ENCODE measurements at regions not wholly inside any gene's neighbourhood (a gene's known extent, or its start where the extent isn't known, plus 50 kb on each side); places are given as distances from the start of the nearest gene placed in this dataset.

DNA sequence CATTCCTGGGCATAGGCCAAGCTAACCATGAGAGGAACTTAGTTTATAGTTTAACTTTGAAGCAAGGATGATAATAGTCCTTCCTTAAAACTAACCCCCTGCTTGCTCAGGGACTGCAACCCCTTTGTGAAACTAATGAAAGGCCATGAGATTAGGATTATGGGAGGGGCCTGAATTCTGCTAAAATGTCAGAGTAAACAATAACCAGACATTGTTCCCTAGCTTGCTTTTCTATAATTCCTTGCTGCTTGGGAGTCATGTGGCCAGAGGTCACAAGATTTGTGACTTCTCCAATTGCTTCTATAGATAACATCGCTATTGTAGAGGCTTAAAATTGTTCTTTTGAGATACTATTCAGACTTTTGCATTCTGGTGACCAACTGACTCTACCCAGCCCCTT is 634.0 kb downstream of the TBC1D4 start:
- TF ChIP-seq EZH2 (IDR thresholded peaks at IDR 0.05; ENCODE audit: borderline replicate concordance, control insufficient read depth, low read depth, low read length), result no peak
- TF ChIP-seq, protein P1, sequence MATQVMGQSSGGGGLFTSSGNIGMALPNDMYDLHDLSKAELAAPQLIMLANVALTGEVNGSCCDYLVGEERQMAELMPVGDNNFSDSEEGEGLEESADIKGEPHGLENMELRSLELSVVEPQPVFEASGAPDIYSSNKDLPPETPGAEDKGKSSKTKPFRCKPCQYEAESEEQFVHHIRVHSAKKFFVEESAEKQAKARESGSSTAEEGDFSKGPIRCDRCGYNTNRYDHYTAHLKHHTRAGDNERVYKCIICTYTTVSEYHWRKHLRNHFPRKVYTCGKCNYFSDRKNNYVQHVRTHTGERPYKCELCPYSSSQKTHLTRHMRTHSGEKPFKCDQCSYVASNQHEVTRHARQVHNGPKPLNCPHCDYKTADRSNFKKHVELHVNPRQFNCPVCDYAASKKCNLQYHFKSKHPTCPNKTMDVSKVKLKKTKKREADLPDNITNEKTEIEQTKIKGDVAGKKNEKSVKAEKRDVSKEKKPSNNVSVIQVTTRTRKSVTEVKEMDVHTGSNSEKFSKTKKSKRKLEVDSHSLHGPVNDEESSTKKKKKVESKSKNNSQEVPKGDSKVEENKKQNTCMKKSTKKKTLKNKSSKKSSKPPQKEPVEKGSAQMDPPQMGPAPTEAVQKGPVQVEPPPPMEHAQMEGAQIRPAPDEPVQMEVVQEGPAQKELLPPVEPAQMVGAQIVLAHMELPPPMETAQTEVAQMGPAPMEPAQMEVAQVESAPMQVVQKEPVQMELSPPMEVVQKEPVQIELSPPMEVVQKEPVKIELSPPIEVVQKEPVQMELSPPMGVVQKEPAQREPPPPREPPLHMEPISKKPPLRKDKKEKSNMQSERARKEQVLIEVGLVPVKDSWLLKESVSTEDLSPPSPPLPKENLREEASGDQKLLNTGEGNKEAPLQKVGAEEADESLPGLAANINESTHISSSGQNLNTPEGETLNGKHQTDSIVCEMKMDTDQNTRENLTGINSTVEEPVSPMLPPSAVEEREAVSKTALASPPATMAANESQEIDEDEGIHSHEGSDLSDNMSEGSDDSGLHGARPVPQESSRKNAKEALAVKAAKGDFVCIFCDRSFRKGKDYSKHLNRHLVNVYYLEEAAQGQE (IDR thresholded peaks at IDR 0.05; ENCODE audit: low read depth, low read length), result no peak
- TF ChIP-seq, protein P2, sequence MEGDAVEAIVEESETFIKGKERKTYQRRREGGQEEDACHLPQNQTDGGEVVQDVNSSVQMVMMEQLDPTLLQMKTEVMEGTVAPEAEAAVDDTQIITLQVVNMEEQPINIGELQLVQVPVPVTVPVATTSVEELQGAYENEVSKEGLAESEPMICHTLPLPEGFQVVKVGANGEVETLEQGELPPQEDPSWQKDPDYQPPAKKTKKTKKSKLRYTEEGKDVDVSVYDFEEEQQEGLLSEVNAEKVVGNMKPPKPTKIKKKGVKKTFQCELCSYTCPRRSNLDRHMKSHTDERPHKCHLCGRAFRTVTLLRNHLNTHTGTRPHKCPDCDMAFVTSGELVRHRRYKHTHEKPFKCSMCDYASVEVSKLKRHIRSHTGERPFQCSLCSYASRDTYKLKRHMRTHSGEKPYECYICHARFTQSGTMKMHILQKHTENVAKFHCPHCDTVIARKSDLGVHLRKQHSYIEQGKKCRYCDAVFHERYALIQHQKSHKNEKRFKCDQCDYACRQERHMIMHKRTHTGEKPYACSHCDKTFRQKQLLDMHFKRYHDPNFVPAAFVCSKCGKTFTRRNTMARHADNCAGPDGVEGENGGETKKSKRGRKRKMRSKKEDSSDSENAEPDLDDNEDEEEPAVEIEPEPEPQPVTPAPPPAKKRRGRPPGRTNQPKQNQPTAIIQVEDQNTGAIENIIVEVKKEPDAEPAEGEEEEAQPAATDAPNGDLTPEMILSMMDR (IDR thresholded peaks at IDR 0.05 in 2 of 3, conservative IDR thresholded peaks at IDR 0.05 in 1 of 3; ENCODE audit: control insufficient read depth in 2 of 3, extremely low read depth in 1 of 3, insufficient read depth in 1 of 3, low read depth in 3 of 3, low read length in 3 of 3), result no peak
- no peak for TF ChIP-seq BHLHE40 (IDR thresholded peaks at IDR 0.05; ENCODE audit: borderline replicate concordance in 1 of 2, low read depth in 2 of 2, low read length in 1 of 2)
- TF ChIP-seq EGR1 (IDR thresholded peaks at IDR 0.05; ENCODE audit: borderline replicate concordance in 1 of 2, low read depth in 2 of 2, low read length in 2 of 2), result no peak
- TF ChIP-seq ZZZ3 (IDR thresholded peaks at IDR 0.05; ENCODE audit: control insufficient read depth, insufficient read length, low read depth), result no peak
- TF ChIP-seq TCF7 (IDR thresholded peaks at IDR 0.05; ENCODE audit: borderline replicate concordance), result no peak
- no peak for TF ChIP-seq NFIC (IDR thresholded peaks at IDR 0.05; ENCODE audit: low read depth, low read length)
- TF ChIP-seq, protein P3, sequence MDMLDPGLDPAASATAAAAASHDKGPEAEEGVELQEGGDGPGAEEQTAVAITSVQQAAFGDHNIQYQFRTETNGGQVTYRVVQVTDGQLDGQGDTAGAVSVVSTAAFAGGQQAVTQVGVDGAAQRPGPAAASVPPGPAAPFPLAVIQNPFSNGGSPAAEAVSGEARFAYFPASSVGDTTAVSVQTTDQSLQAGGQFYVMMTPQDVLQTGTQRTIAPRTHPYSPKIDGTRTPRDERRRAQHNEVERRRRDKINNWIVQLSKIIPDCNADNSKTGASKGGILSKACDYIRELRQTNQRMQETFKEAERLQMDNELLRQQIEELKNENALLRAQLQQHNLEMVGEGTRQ (IDR thresholded peaks at IDR 0.05; ENCODE audit: borderline replicate concordance, low read depth, low read length), result no peak
- no peak for TF ChIP-seq CHD2 (IDR thresholded peaks at IDR 0.05; ENCODE audit: borderline replicate concordance, low read depth, low read length)
- no peak for TF ChIP-seq RUNX3 (IDR thresholded peaks at IDR 0.05; ENCODE audit: low read length)
- TF ChIP-seq RB1 (IDR thresholded peaks at IDR 0.05; ENCODE audit: borderline replicate concordance), result no peak
